Vagina (tissue), 2 donors: ENCODE measurements at regions not wholly inside any gene's neighbourhood (a gene's known extent, or its start where the extent isn't known, plus 50 kb on each side); places are given as distances from the start of the nearest gene placed in this dataset.

Source experiments
- DNase-seq, 2 donors: peaks; one replicate each; pipeline ENCODE4 v3.0.0-alpha.2; 2017; ENCODE audit errors: extremely low spot score in 2 of 2
- H3K27ac ChIP-seq: fragments of 200-600 bp; sonication (generic); one replicate; pipeline ENCODE4 v1.5.1; 2019
- H3K27me3 ChIP-seq: fragments of 200-600 bp; sonication (generic); one replicate; pipeline ENCODE4 v1.5.1; 2019
- H3K36me3 ChIP-seq, 2 donors: fragments of 200-600 bp; sonication (generic); one replicate each; pipeline ENCODE4 v1.5.1; 2017 to 2019
- H3K4me1 ChIP-seq: fragments of 200-600 bp; sonication (generic); one replicate; pipeline ENCODE4 v1.5.1; 2019
- H3K4me3 ChIP-seq, 2 donors: fragments of 200-600 bp; sonication (generic); 1 replicate in 1 of 2; 2 replicates in 1 of 2; pipeline ENCODE4 v1.5.1; 2016 to 2019
- H3K9me3 ChIP-seq: fragments of 200-600 bp; sonication (generic); one replicate; pipeline ENCODE4 v1.5.1; 2019
- POLR2A ChIP-seq, 2 donors: fragments of 450-650 bp; IDR thresholded peaks; one replicate each; pipeline ENCODE4 v1.6.1; 2017; ENCODE audit warnings: antibody characterized with exemption in 2 of 2, mild to moderate bottlenecking in 2 of 2, moderate library complexity in 2 of 2
- POLR2AphosphoS5 ChIP-seq, 2 donors: sonication (generic); formaldehyde crosslinking; IDR thresholded peaks; one replicate each; pipeline ENCODE4 v1.9.0; 2017; ENCODE audit warnings: antibody characterized with exemption in 2 of 2, mild to moderate bottlenecking in 2 of 2, low read depth in 1 of 2; ENCODE audit not compliant: insufficient read depth in 1 of 2
- intact Hi-C: fragments of 100-400 bp; cut with DNase I; formaldehyde crosslinking; loops from one replicate; pipeline ENCODE4 v1.15.1; 2023
- TF ChIP-seq, protein P1 (sequence below), 3 experiments: fragments of 450-650 bp in 2 of 3; fragments of 200-600 bp in 1 of 3; sonication (generic) in 1 of 3; IDR thresholded peaks; one replicate each; pipeline ENCODE4 v1.5.1; 2017 to 2019; ENCODE audit warnings: antibody characterized with exemption in 3 of 3, mild to moderate bottlenecking in 2 of 3, moderate library complexity in 2 of 3

DNA sequence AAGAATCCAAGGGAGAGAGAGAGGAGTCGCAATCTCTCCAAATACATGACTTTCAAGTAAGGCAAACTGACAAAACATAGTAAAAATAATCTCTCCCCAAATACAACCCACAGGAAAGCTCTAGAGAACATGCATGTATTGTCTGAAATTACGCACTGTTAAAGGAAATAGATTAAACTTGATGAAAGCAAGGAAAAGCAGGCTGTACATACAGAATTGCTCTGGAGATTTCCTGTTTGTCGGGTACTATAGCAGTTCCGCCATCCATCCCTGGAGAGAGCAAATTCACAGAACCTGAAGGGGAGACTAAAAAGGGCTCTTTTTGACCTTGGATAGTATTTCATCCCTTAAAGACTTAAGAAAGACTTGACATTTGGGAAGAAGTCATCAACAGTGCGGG, 170.2 kb upstream of the BET1 start:
- H3K27ac ChIP-seq = no peak overlapping the region
- H3K9me3 ChIP-seq = no peaks in the 10 kb centered on the region
- no peaks in the 10 kb centered on the region for H3K27me3 ChIP-seq
- DNase-seq = no peak
- no peaks in the 10 kb centered on the region for H3K36me3 ChIP-seq
- H3K4me1 ChIP-seq = no peaks in the 10 kb centered on the region
- no peak overlapping the region for H3K4me3 ChIP-seq
- TF ChIP-seq POLR2A (IDR thresholded peaks at IDR 0.05) = no peak
- TF ChIP-seq POLR2AphosphoS5 (IDR thresholded peaks at IDR 0.05; ENCODE audit: insufficient read depth in 1 of 2, low read depth in 1 of 2) = no peak
- TF ChIP-seq, protein P1, sequence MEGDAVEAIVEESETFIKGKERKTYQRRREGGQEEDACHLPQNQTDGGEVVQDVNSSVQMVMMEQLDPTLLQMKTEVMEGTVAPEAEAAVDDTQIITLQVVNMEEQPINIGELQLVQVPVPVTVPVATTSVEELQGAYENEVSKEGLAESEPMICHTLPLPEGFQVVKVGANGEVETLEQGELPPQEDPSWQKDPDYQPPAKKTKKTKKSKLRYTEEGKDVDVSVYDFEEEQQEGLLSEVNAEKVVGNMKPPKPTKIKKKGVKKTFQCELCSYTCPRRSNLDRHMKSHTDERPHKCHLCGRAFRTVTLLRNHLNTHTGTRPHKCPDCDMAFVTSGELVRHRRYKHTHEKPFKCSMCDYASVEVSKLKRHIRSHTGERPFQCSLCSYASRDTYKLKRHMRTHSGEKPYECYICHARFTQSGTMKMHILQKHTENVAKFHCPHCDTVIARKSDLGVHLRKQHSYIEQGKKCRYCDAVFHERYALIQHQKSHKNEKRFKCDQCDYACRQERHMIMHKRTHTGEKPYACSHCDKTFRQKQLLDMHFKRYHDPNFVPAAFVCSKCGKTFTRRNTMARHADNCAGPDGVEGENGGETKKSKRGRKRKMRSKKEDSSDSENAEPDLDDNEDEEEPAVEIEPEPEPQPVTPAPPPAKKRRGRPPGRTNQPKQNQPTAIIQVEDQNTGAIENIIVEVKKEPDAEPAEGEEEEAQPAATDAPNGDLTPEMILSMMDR (IDR thresholded peaks at IDR 0.05) = no peak
- intact Hi-C loops = no loop called here

DNA sequence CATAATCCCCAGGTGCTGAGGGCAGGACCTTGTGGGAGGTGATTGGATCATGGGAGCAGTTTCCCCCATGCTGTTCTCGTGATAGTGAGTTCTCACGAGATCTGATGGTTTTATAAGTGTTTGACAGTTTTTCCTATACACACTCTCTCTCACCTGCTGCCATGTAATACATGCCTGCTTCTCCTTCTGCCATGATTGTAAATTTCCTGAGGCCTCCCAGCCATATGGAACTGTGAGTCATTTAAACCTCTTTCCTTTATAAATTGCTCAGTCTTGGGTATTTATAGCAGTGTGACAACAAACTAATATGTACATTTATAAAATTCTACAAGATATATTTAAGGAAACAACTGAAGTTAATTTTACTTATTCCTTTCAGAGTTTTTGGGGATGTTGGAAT, 170.8 kb upstream of the BET1 start:
- TF ChIP-seq POLR2A (IDR thresholded peaks at IDR 0.05) (no peak), POLR2AphosphoS5 (IDR thresholded peaks at IDR 0.05; ENCODE audit: insufficient read depth in 1 of 2, low read depth in 1 of 2) (no peak)
- TF ChIP-seq, protein P1 (IDR thresholded peaks at IDR 0.05) = no peak
- intact Hi-C loops = no loop called here

DNA sequence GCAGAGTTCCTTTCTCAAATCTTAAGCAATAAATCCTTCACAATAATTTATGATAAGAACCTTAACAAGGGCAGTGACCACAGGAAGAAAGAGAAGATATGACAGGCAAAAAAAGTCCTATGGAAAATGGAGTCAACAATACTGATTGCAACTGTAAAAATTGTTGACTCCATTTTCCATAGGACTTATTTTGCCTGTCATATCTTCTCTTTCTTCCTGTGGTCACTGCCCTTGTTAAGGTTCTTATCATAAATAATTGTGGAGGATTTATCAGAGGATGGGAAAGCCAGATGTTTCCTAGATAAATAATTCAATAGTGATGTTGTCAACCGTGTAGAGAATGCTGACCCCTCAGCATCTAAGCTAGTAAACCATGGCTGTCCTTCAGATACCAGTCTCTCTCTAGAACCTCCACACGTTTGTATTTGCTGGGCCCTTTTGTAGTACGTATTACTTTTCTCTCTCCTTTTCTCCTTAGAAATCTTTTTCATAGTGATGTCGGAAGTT, 172.6 kb upstream of the BET1 start:
- intact Hi-C loops = no loop called here
- Histone ChIP-seq H3K36me3 (no peaks in the 10 kb centered on the region), H3K9me3 (no peaks in the 10 kb centered on the region), H3K27ac (no peak overlapping the region), H3K4me3 (no peak overlapping the region), H3K27me3 (no peaks in the 10 kb centered on the region), H3K4me1 (no peaks in the 10 kb centered on the region)
- DNase-seq = no peak
- TF ChIP-seq, protein P1 (IDR thresholded peaks at IDR 0.05) = no peak
- TF ChIP-seq POLR2A (IDR thresholded peaks at IDR 0.05) (no peak), POLR2AphosphoS5 (IDR thresholded peaks at IDR 0.05; ENCODE audit: insufficient read depth in 1 of 2, low read depth in 1 of 2) (no peak)

More for the DNA sequence above, 170.8 kb upstream of the BET1 start:
- no peaks in the 10 kb centered on the region for H3K9me3 ChIP-seq
- no peaks in the 10 kb centered on the region for H3K36me3 ChIP-seq
- no peaks in the 10 kb centered on the region for H3K4me1 ChIP-seq
- no peaks in the 10 kb centered on the region for H3K27me3 ChIP-seq
- no peak for DNase-seq
- no peak overlapping the region for H3K4me3 ChIP-seq
- H3K27ac ChIP-seq = no peak overlapping the region

DNA sequence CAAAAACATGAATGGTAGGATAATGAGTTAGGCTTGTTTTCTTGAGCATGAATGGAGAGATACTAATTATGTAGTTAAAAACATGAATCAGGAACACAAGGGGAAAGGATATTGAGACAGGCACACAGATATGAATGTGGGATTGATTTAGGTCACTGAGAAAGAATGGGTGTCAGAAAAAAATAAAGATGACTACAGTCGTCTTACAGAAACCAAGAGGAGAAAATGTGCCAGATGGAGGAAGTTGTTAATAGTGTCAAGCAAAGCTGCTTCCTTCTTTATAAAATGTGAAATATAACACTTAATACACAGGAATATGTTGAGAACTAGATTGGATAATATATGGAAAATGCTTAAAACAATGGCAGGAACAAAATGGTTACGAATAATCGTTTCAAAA, 173.3 kb upstream of the BET1 start:
- Histone ChIP-seq H3K4me3 (no peak overlapping the region), H3K27ac (no peak overlapping the region), H3K36me3 (no peaks in the 10 kb centered on the region), H3K4me1 (no peaks in the 10 kb centered on the region), H3K27me3 (no peaks in the 10 kb centered on the region), H3K9me3 (no peaks in the 10 kb centered on the region)
- intact Hi-C loops = no loop called here
- no peak for TF ChIP-seq POLR2A (IDR thresholded peaks at IDR 0.05)
- DNase-seq = no peak

DNA sequence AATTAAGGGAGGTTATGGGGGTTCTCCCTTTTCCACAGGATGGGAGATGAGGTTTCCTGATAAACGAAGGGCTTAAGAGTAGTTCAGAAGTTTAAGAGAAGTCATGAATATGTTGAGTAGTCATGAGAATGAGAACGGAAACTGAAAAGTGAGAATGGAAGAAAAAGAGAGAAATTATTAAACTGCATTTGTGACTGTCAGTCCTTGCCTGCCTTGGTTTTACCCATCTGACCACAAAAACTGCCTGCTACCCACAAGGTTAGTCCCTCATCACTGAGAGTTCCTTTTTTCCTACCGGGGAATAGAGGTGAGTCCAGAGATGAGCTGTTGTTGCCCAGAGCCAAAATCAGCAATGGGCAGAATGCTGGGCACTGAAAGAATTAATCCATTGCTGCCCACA, 174.1 kb upstream of the BET1 start:
- TF ChIP-seq POLR2AphosphoS5 (IDR thresholded peaks at IDR 0.05; ENCODE audit: insufficient read depth in 1 of 2, low read depth in 1 of 2) (no peak), POLR2A (IDR thresholded peaks at IDR 0.05) (no peak)
- TF ChIP-seq, protein P1 (IDR thresholded peaks at IDR 0.05) = no peak
- no peaks in the 10 kb centered on the region for H3K9me3 ChIP-seq

More for the DNA sequence above, 174.1 kb upstream of the BET1 start:
- no peak for DNase-seq
- Histone ChIP-seq H3K27ac (no peak overlapping the region), H3K4me1 (no peaks in the 10 kb centered on the region), H3K4me3 (no peak overlapping the region), H3K27me3 (no peaks in the 10 kb centered on the region), H3K36me3 (no peaks in the 10 kb centered on the region)
- intact Hi-C loops = no loop called here
